ENCODE measurements at regions not wholly inside any gene's neighbourhood (a gene's known extent, or its start where the extent isn't known, plus 50 kb on each side); places are given as distances from the start of the nearest gene placed in this dataset.

GRCh38 chrY:10032516-10033140 lies 504.9 kb downstream of the TSPY10 start:
- no peak for DNase-seq (ENCODE audit: low spot score)

GRCh38 chrY:10035136-10035535 lies 507.5 kb downstream of the TSPY10 start:
- DNase-seq (ENCODE audit: low spot score), result peak; percentile 0

GRCh38 chrY:10037856-10038255 lies 510.2 kb downstream of the TSPY10 start:
- no peak for DNase-seq (ENCODE audit: low spot score)

All from iPS-NIHi11 (cell line).